Prostate gland (tissue), 2 donors: ENCODE measurements at regions not wholly inside any gene's neighbourhood (a gene's known extent, or its start where the extent isn't known, plus 50 kb on each side); places are given as distances from the start of the nearest gene placed in this dataset.

Source experiments
- POLR2A ChIP-seq: fragments of 450-650 bp; IDR thresholded peaks from one replicate; pipeline ENCODE4 v1.6.1; 2016; ENCODE audit warnings: antibody characterized with exemption, mild to moderate bottlenecking
- POLR2AphosphoS5 ChIP-seq: sonication (generic); formaldehyde crosslinking; IDR thresholded peaks from one replicate; pipeline ENCODE4 v1.6.1; 2017; ENCODE audit warnings: antibody characterized with exemption
- TF ChIP-seq, protein P1 (sequence below), 4 experiments: fragments of 200-600 bp in 2 of 4; fragments of 450-650 bp in 2 of 4; sonication (generic) in 2 of 4; IDR thresholded peaks; 1 replicate in 3 of 4; 2 replicates in 1 of 4; pipeline ENCODE4 v1.5.1; 2016 to 2019; ENCODE audit warnings: antibody characterized with exemption in 4 of 4, mild to moderate bottlenecking in 2 of 4, moderate library complexity in 2 of 4

DNA sequence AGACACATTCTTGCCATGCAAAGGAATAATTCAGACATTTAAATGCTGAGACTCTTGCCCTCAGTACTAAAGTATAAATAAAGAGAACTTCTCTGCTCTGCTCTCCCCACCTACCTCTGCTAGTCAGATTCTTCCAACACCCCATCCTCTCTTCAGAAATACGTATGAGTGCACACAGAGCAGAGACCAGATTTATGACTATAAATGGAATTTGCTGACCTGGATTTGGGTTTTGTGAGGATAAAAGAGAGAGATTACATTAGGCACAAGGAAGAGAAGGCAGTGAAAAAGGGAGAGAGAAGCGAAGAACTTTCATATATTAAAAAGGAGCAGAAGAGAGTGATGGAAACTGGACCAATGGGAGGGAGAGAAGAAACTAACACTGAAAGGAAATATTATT, 87.6 kb upstream of the EXOC1L start:
- TF ChIP-seq POLR2A: no peak
- no peak for TF ChIP-seq POLR2AphosphoS5
- TF ChIP-seq, protein P1, sequence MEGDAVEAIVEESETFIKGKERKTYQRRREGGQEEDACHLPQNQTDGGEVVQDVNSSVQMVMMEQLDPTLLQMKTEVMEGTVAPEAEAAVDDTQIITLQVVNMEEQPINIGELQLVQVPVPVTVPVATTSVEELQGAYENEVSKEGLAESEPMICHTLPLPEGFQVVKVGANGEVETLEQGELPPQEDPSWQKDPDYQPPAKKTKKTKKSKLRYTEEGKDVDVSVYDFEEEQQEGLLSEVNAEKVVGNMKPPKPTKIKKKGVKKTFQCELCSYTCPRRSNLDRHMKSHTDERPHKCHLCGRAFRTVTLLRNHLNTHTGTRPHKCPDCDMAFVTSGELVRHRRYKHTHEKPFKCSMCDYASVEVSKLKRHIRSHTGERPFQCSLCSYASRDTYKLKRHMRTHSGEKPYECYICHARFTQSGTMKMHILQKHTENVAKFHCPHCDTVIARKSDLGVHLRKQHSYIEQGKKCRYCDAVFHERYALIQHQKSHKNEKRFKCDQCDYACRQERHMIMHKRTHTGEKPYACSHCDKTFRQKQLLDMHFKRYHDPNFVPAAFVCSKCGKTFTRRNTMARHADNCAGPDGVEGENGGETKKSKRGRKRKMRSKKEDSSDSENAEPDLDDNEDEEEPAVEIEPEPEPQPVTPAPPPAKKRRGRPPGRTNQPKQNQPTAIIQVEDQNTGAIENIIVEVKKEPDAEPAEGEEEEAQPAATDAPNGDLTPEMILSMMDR (IDR thresholded peaks at IDR 0.05): no peak
